ENCODE measurements at regions not wholly inside any gene's neighbourhood (a gene's known extent, or its start where the extent isn't known, plus 50 kb on each side); places are given as distances from the start of the nearest gene placed in this dataset.
A peak's percentile ranks its signal among the peaks of the same experiment; 100 is the strongest.

- DNase-seq (ENCODE audit: low read depth) = no peak
- no peak for TF ChIP-seq CTCF (conservative IDR thresholded peaks at IDR 0.05; ENCODE audit: low read depth, low read length)
- H3K4me3 ChIP-seq (ENCODE audit: low read depth, low read length) = no peak overlapping the region
Observed at GRCh38 chr14:100663761-100664052, 63.0 kb upstream of the DLK1 start.

- no peak for DNase-seq (ENCODE audit: low read depth)
- no peak overlapping the region for H3K4me3 ChIP-seq (ENCODE audit: low read depth, low read length)
- TF ChIP-seq CTCF (conservative IDR thresholded peaks at IDR 0.05; ENCODE audit: low read depth, low read length) = no peak
Observed at GRCh38 chr14:100664231-100664630, 62.5 kb upstream of the DLK1 start.

DNA sequence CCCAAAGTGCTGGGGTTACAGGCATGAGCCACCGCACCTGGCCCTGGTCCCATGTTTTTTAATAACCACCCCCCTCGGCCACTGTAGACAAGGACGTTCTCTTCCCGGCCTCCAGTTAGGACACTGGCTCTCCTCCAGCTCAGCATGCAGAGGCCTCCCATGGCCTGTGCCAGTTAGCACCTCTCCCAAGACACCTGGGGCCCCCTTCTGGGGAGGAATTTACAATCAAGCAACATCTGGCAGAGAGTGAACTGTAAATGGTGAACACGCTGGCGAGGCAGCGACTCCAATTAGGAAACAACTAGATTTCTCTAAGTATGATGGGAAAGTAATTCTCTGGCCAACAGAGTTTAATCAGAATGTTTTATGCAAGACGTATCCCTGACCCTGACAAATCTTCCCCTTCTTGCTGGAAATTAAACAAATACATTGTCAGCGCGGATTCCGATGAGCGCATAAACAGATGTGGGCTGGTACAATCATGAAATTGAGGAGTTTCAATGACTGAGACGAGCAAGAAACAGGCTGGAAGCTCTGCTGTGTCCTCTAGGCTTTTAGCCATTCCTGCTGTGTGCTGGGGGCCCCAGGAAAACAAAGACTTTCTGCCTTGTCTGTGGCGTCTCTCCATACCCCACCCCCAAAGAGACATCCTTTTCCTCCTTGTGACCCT is 61.7 kb upstream of the DLK1 start:
- TF ChIP-seq CTCF (conservative IDR thresholded peaks at IDR 0.05; ENCODE audit: low read depth, low read length) = no peak
- no peak overlapping the region for H3K4me3 ChIP-seq (ENCODE audit: low read depth, low read length)
- peak; percentile 58 for DNase-seq (ENCODE audit: low read depth)

- TF ChIP-seq CTCF (conservative IDR thresholded peaks at IDR 0.05; ENCODE audit: low read depth, low read length) = no peak
- H3K4me3 ChIP-seq (ENCODE audit: low read depth, low read length) = no peak overlapping the region
- DNase-seq (ENCODE audit: low read depth) = no peak
Observed at GRCh38 chr14:100665511-100666032, 61.1 kb upstream of the DLK1 start.

DNA sequence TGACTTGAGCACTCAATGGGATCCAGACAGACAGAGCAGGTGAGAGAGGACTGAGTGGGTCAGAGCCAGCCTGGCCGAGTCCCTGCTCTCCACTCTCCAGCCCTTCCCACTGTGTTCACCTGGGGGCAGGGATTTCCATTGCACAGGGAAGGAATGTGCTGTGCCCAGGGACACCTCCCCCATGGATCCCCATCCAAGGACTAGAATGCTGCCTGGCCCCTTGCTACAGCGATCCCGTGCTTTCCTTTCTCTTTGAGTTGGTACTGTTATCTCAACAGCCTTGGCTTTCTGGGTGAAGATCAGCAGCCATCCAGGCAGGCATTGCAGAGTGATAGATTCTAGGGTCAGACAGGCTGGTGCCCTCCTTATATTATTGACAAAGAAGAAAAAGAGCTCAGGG is 60.3 kb upstream of the DLK1 start:
- no peak for TF ChIP-seq CTCF (conservative IDR thresholded peaks at IDR 0.05; ENCODE audit: low read depth, low read length)
- no peak for DNase-seq (ENCODE audit: low read depth)
- no peak overlapping the region for H3K4me3 ChIP-seq (ENCODE audit: low read depth, low read length)

DNA sequence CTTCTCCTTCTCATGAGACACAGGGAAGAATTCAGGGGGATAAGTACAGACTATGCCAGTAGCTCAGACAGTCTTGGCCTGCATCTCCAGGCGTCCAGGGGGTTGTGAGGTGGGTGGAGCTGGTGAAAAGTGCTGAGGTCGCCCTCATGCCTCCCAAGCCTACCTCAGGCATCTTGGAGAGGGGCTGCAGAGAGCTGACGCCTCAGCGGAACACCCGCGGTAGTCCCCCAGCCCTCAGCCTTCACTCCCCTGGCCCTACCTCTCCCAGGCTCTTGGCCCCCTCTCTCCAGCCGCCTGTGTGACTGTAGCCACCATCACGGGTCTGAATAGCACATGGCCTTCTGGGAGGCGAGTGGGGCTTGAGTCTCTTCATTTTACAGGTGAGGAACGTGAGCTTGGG is 59.8 kb upstream of the DLK1 start:
- no peak for TF ChIP-seq CTCF (conservative IDR thresholded peaks at IDR 0.05; ENCODE audit: low read depth, low read length)
- H3K4me3 ChIP-seq (ENCODE audit: low read depth, low read length) = no peak overlapping the region
- no peak for DNase-seq (ENCODE audit: low read depth)

- TF ChIP-seq CTCF (conservative IDR thresholded peaks at IDR 0.05; ENCODE audit: low read depth, low read length) = no peak
- H3K4me3 ChIP-seq (ENCODE audit: low read depth, low read length) = no peak overlapping the region
- DNase-seq (ENCODE audit: low read depth) = no peak
Observed at GRCh38 chr14:100667656-100668055, 59.0 kb upstream of the DLK1 start.
